ENCODE measurements at regions not wholly inside any gene's neighbourhood (a gene's known extent, or its start where the extent isn't known, plus 50 kb on each side); places are given as distances from the start of the nearest gene placed in this dataset.

- H3K27me3 ChIP-seq (ENCODE audit: insufficient read depth, low read length) = no peaks in the 10 kb centered on the region
- H3K4me3 ChIP-seq (replicated peaks in 1 of 2; ENCODE audit: low read depth in 1 of 2, low read length in 2 of 2) = no peak overlapping the region
- intact Hi-C loops (cut with micrococcal nuclease) = no loop called here
- DNase-seq (ENCODE audit: low read depth, low spot score) (no peak), ATAC-seq (no peak)
- CTCF ChIA-PET = no interaction called here
- H3K36me3 ChIP-seq (ENCODE audit: control insufficient read depth in 1 of 2, insufficient read depth in 2 of 2, low read length in 2 of 2) = no peaks in the 10 kb centered on the region
- H2AFZ ChIP-seq (ENCODE audit: low read depth, low read length, poor library complexity, severe bottlenecking) = no peak overlapping the region
- no peaks in the 10 kb centered on the region for H3K79me2 ChIP-seq (ENCODE audit: insufficient read depth, low read length)
- H4K20me1 ChIP-seq (ENCODE audit: insufficient read depth) = no peaks in the 10 kb centered on the region
- POLR2A ChIA-PET = no interaction called here
- no peak for TF ChIP-seq FOSL1 (IDR thresholded peaks at IDR 0.05; ENCODE audit: low read depth)
- TF ChIP-seq EZH2phosphoT487 (IDR thresholded peaks at IDR 0.05; ENCODE audit: borderline replicate concordance) = no peak
- no peak for TF ChIP-seq ZNF274 (IDR thresholded peaks at IDR 0.05; ENCODE audit: low read depth, low read length)
- TF ChIP-seq RAD21 (IDR thresholded peaks at IDR 0.05; ENCODE audit: low read depth) = no peak
- no peak for TF ChIP-seq TCF7L2 (IDR thresholded peaks at IDR 0.05; ENCODE audit: borderline replicate concordance, extremely low read depth, insufficient read depth, insufficient read length)
- no peak for TF ChIP-seq CEBPB (IDR thresholded peaks at IDR 0.05; ENCODE audit: low read depth)
- TF ChIP-seq EZH2 (IDR thresholded peaks at IDR 0.05) = no peak
- TF ChIP-seq, protein P1, sequence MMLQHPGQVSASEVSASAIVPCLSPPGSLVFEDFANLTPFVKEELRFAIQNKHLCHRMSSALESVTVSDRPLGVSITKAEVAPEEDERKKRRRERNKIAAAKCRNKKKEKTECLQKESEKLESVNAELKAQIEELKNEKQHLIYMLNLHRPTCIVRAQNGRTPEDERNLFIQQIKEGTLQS (IDR thresholded peaks at IDR 0.05) = no peak
- TF ChIP-seq SRF (IDR thresholded peaks at IDR 0.05; ENCODE audit: low read depth) = no peak
- no peak for TF ChIP-seq SIN3A (IDR thresholded peaks at IDR 0.05; ENCODE audit: low read depth)
- TF ChIP-seq YY1 (IDR thresholded peaks at IDR 0.05; ENCODE audit: extremely low read depth, insufficient replicate concordance, low read depth, low read length) = no peak
- TF ChIP-seq ELF1 (IDR thresholded peaks at IDR 0.05; ENCODE audit: borderline replicate concordance, low read depth) = no peak
- no peak for TF ChIP-seq SP1 (IDR thresholded peaks at IDR 0.05; ENCODE audit: low read depth)
- peaks cover 3 to 20% of the 10 kb centered on the region in 2 experiments; a peak in 1 of 4 replicates for H3K9me3 ChIP-seq (ENCODE audit: control insufficient read depth in 1 of 2, insufficient read depth in 1 of 2, low read depth in 1 of 2, low read length in 2 of 2)
- no peak overlapping the region for H3K27ac ChIP-seq (ENCODE audit: low read depth, low read length)
- RAD21 ChIA-PET (ENCODE audit: low non-redundant PET in 1 of 2, low total read pairs in 2 of 2, uncharacterized antibody in 2 of 2, unreplicated experiment in 2 of 2) = no interaction called here
- H3K9me2 ChIP-seq (ENCODE audit: insufficient read depth) = no peaks in the 10 kb centered on the region
- H3K9ac ChIP-seq (ENCODE audit: low read length) = no peak overlapping the region
- no TSS peak for BruUV-seq (replicated peaks)
- no peak overlapping the region for H3K4me2 ChIP-seq (ENCODE audit: low read length)
- no peaks in the 10 kb centered on the region for H3K4me1 ChIP-seq (ENCODE audit: control insufficient read depth in 1 of 2, insufficient read depth in 2 of 2, low read length in 2 of 2)
Measured at GRCh38 chr20:6651561-6651960, 115.9 kb upstream of the BMP2 start.

- no peak overlapping the region for H3K4me2 ChIP-seq (ENCODE audit: low read length)
- H3K27ac ChIP-seq (ENCODE audit: low read depth, low read length) = no peak overlapping the region
- DNase-seq (ENCODE audit: low read depth, low spot score) (no peak), ATAC-seq (no peak)
- no peaks in the 10 kb centered on the region for H3K79me2 ChIP-seq (ENCODE audit: insufficient read depth, low read length)
- H3K9ac ChIP-seq (ENCODE audit: low read length) = no peak overlapping the region
- H2AFZ ChIP-seq (ENCODE audit: low read depth, low read length, poor library complexity, severe bottlenecking) = no peak overlapping the region
- H3K36me3 ChIP-seq (ENCODE audit: control insufficient read depth in 1 of 2, insufficient read depth in 2 of 2, low read length in 2 of 2) = no peaks in the 10 kb centered on the region
- no TSS peak for BruUV-seq (replicated peaks)
- no peaks in the 10 kb centered on the region for H4K20me1 ChIP-seq (ENCODE audit: insufficient read depth)
- TF ChIP-seq, protein P2, sequence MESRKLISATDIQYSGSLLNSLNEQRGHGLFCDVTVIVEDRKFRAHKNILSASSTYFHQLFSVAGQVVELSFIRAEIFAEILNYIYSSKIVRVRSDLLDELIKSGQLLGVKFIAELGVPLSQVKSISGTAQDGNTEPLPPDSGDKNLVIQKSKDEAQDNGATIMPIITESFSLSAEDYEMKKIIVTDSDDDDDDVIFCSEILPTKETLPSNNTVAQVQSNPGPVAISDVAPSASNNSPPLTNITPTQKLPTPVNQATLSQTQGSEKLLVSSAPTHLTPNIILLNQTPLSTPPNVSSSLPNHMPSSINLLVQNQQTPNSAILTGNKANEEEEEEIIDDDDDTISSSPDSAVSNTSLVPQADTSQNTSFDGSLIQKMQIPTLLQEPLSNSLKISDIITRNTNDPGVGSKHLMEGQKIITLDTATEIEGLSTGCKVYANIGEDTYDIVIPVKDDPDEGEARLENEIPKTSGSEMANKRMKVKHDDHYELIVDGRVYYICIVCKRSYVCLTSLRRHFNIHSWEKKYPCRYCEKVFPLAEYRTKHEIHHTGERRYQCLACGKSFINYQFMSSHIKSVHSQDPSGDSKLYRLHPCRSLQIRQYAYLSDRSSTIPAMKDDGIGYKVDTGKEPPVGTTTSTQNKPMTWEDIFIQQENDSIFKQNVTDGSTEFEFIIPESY (IDR thresholded peaks at IDR 0.05; ENCODE audit: extremely low read depth, insufficient replicate concordance, low read length) = no peak
- TF ChIP-seq EGR1 (IDR thresholded peaks at IDR 0.05; ENCODE audit: low read depth) (no peak), MAX (IDR thresholded peaks at IDR 0.05) (no peak), EZH2 (IDR thresholded peaks at IDR 0.05) (no peak), ZFX (IDR thresholded peaks at IDR 0.05) (no peak), YY1 (IDR thresholded peaks at IDR 0.05; ENCODE audit: extremely low read depth, insufficient replicate concordance, low read depth, low read length) (no peak), RAD21 (IDR thresholded peaks at IDR 0.05; ENCODE audit: low read depth) (no peak), ZNF274 (IDR thresholded peaks at IDR 0.05; ENCODE audit: low read depth, low read length) (no peak), POLR2A (IDR thresholded peaks at IDR 0.05; ENCODE audit: borderline replicate concordance, extremely low read depth, insufficient read depth, insufficient read length) (no peak), SIN3A (IDR thresholded peaks at IDR 0.05; ENCODE audit: low read depth) (no peak), POLR2AphosphoS5 (IDR thresholded peaks at IDR 0.05; ENCODE audit: low read depth, low read length) (no peak), SRF (IDR thresholded peaks at IDR 0.05; ENCODE audit: low read depth) (no peak), EZH2phosphoT487 (IDR thresholded peaks at IDR 0.05; ENCODE audit: borderline replicate concordance) (no peak), CBX3 (IDR thresholded peaks at IDR 0.05; ENCODE audit: low read depth) (no peak), SP1 (IDR thresholded peaks at IDR 0.05; ENCODE audit: low read depth) (no peak)
- TF ChIP-seq, protein P1 (IDR thresholded peaks at IDR 0.05) = no peak
- H3K27me3 ChIP-seq (ENCODE audit: insufficient read depth, low read length) = no peaks in the 10 kb centered on the region
- POLR2A ChIA-PET = no interaction called here
- no peaks in the 10 kb centered on the region for H3K4me1 ChIP-seq (ENCODE audit: control insufficient read depth in 1 of 2, insufficient read depth in 2 of 2, low read length in 2 of 2)
- no peaks in the 10 kb centered on the region for H3K9me2 ChIP-seq (ENCODE audit: insufficient read depth)
- peaks cover 3 to 24% of the 10 kb centered on the region in 2 experiments; a peak in 2 of 4 replicates for H3K9me3 ChIP-seq (ENCODE audit: control insufficient read depth in 1 of 2, insufficient read depth in 1 of 2, low read depth in 1 of 2, low read length in 2 of 2)
- intact Hi-C loops (cut with micrococcal nuclease) = no loop called here
- RAD21 ChIA-PET (ENCODE audit: low non-redundant PET in 1 of 2, low total read pairs in 2 of 2, uncharacterized antibody in 2 of 2, unreplicated experiment in 2 of 2) = no interaction called here
- no peak overlapping the region for H3K4me3 ChIP-seq (replicated peaks in 1 of 2; ENCODE audit: low read depth in 1 of 2, low read length in 2 of 2)
- CTCF ChIA-PET = no interaction called here
Measured at GRCh38 chr20:6651016-6651415, 116.5 kb upstream of the BMP2 start.

All from HCT116 (cell line).